ENCODE measurements at regions not wholly inside any gene's neighbourhood (a gene's known extent, or its start where the extent isn't known, plus 50 kb on each side); places are given as distances from the start of the nearest gene placed in this dataset.

DNA sequence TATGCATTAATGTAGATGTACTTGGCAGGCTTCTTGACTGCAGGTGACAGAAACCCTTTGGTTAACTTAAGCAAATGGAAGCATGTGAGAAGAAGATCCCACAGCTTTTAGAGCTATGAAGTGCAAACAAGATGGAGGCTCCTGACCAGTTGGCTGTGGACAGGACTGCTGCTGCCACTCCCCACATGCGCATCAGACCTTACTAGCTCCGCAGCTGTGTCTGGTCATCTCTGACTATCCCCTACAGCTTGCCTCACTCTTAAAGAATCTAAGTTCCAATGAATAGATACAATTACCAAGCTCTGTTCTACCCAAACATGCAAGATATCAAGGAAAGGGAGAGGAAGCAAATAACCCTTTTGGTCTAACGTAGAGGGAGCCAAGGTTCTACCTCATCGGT is 587.6 kb downstream of the DSC3 start:
- TF ChIP-seq, protein P1, sequence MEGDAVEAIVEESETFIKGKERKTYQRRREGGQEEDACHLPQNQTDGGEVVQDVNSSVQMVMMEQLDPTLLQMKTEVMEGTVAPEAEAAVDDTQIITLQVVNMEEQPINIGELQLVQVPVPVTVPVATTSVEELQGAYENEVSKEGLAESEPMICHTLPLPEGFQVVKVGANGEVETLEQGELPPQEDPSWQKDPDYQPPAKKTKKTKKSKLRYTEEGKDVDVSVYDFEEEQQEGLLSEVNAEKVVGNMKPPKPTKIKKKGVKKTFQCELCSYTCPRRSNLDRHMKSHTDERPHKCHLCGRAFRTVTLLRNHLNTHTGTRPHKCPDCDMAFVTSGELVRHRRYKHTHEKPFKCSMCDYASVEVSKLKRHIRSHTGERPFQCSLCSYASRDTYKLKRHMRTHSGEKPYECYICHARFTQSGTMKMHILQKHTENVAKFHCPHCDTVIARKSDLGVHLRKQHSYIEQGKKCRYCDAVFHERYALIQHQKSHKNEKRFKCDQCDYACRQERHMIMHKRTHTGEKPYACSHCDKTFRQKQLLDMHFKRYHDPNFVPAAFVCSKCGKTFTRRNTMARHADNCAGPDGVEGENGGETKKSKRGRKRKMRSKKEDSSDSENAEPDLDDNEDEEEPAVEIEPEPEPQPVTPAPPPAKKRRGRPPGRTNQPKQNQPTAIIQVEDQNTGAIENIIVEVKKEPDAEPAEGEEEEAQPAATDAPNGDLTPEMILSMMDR (IDR thresholded peaks at IDR 0.05; ENCODE audit: borderline replicate concordance, insufficient read depth, low read depth, low read length): no peak
- H3K4me3 ChIP-seq (ENCODE audit: low read depth, low read length): no peak overlapping the region

DNA sequence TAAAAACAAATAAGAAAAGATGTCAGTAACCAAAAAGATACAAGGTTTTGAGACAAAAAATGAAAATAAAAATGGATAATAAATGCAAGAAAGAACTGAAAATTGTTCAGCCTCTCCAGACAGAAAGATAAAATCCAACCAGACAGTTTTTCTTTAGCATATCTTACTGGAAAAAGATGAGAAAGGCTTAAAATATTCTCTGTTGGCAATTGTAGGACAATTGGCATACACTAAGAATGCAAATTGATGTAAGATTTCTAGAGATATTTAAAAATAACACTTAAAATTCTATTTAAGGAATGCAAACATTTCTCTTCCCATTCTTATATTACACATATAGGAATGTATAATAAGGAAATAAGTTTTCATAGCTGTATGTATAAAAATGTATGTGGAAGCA is 590.6 kb downstream of the DSC3 start:
- TF ChIP-seq, protein P1 (IDR thresholded peaks at IDR 0.05; ENCODE audit: borderline replicate concordance, insufficient read depth, low read depth, low read length): no peak

DNA sequence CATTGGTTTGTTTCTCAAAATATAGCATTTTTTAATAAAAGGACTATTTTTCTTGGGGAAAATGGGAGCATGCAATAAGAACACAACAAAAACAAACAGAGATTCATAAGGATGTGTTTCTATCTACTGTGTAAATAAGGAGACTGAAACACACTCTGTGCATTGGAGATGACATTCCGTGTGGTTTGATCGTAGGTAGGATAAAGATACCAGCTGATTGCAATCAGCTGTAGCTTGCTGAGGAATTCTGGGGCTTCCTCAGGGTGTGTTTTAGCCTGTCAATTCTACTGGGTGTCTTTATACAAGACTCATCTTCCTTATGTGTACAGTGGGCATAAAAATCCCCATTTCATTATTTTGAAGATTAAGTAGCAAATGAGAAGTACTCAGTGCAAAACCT is 591.6 kb downstream of the DSC3 start:
- no peak overlapping the region for H3K4me3 ChIP-seq (ENCODE audit: low read depth, low read length)
- TF ChIP-seq, protein P1 (IDR thresholded peaks at IDR 0.05; ENCODE audit: borderline replicate concordance, insufficient read depth, low read depth, low read length): no peak

More for the DNA sequence above, 590.6 kb downstream of the DSC3 start:
- no peak overlapping the region for H3K4me3 ChIP-seq (ENCODE audit: low read depth, low read length)

DNA sequence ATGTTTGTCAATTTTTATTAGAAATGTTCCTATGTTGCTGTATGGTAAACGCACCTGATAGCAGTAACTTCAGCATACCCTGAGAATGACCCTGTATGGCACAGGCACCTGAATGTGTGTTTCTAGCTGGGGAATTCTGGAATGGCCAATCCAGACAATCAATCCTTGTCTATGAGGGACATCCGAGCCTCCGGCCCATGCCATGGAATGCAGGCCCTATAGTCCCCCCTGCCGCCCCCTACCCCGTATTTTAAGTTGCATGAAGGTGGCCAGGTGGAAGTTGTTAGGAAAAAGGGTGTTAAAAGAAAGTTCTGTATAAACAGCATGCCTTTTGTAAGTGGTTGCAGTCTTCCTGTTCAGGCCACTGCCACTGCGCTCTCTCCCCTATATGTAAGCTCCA is 595.9 kb downstream of the DSC3 start:
- TF ChIP-seq, protein P1 (IDR thresholded peaks at IDR 0.05; ENCODE audit: borderline replicate concordance, insufficient read depth, low read depth, low read length): no peak
- no peak overlapping the region for H3K4me3 ChIP-seq (ENCODE audit: low read depth, low read length)

DNA sequence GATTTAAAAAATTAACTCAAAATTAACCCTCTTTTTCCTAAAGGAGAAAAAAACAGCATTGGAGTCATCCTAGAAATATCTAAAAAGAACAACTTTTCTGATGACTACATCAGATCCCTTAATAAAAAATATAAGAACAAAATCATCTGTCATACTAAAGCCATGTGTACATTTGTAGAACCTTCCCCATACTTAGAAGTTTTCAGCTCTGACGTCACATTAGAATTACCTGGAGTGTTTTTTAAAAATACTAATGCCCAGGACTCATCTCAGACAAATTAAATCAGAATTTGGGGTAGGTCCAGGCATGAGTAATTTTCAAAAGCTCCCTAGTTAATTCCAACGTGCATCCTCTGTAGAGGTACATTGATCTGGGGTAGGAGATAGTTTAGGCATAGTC is 598.0 kb downstream of the DSC3 start:
- H3K4me3 ChIP-seq (ENCODE audit: low read depth, low read length): no peak overlapping the region
- TF ChIP-seq, protein P1 (IDR thresholded peaks at IDR 0.05; ENCODE audit: borderline replicate concordance, insufficient read depth, low read depth, low read length): no peak

DNA sequence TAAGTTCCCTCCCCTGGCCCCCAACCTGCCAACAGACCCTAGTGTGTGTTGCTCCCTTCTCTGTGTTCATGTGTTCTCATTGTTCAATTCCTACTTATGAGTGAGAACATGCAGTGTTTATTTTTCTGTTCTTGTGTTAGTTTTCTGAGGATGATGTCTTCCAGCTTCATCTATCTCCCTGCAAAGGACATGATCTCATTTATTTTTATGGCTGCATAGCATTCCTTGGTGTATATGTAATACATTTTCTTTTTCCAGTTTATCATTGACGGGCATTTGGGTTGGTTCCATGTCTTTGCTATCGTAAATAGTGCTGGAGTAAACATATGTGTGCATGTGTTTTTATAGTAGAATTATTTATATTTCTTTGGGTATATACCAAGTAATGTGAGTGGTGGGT is 602.2 kb downstream of the DSC3 start:
- TF ChIP-seq, protein P1 (IDR thresholded peaks at IDR 0.05; ENCODE audit: borderline replicate concordance, insufficient read depth, low read depth, low read length): no peak
- no peak overlapping the region for H3K4me3 ChIP-seq (ENCODE audit: low read depth, low read length)

DNA sequence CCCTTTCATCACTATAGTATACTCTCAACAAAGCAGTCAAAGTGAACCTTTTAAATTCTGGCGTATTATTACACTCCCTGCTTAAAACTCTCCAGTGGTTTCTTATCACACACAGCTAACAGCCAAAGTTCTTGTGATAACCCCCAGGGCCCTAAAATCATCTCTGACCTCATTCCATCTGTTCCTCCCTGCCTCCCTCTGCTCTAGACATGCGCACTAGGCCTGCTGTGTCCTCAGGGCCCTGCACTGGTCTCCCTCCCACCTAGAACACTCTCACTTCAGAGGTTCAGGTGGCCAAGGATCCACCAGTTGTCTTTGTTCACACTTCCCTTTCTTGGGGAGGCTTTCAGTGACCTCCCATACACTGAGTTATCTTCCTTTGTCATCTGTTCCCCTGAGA is 603.4 kb downstream of the DSC3 start:
- TF ChIP-seq, protein P1 (IDR thresholded peaks at IDR 0.05; ENCODE audit: borderline replicate concordance, insufficient read depth, low read depth, low read length): no peak
- H3K4me3 ChIP-seq (ENCODE audit: low read depth, low read length): no peak overlapping the region

All from GM12875 (cell line).